OCI-LY1 (cell line): ENCODE measurements at regions not wholly inside any gene's neighbourhood (a gene's known extent, or its start where the extent isn't known, plus 50 kb on each side); places are given as distances from the start of the nearest gene placed in this dataset.

Experiments
- CTCF ChIP-seq: fragments of 200-600 bp; sonication (generic), shearing (Covaris generic); IDR thresholded peaks from 2 replicates; pipeline ENCODE4 v1.5.1; 2017; ENCODE audit warnings: mild to moderate bottlenecking, antibody characterized with exemption, low read length, moderate library complexity, mixed read lengths
- EZH2 ChIP-seq: fragments of 200-600 bp; sonication (generic), shearing (Covaris generic); IDR thresholded peaks from 2 replicates; pipeline ENCODE4 v1.8.0; 2017; ENCODE audit warnings: borderline replicate concordance, mixed run types, mild to moderate bottlenecking, antibody characterized with exemption, low read length, moderate library complexity, mixed read lengths

GRCh38 chr4:123255971-123256370 is 140.6 kb upstream of the SPRY1 start:
- no peak for TF ChIP-seq CTCF
- TF ChIP-seq EZH2: no peak
